DND-41 (cell line): ENCODE measurements at regions not wholly inside any gene's neighbourhood (a gene's known extent, or its start where the extent isn't known, plus 50 kb on each side); places are given as distances from the start of the nearest gene placed in this dataset.
A peak's percentile ranks its signal among the peaks of the same experiment; 100 is the strongest.

ENCODE experiments used
- ATAC-seq: fragments of 200-7000 bp; cut with Tn5 transposase; 3 replicates; pipeline ENCODE4 v1.9.1; 2021; ENCODE audit warnings: low read depth; ENCODE audit not compliant: insufficient read depth
- DNase-seq: peaks from one replicate; pipeline ENCODE4 v3.0.0-alpha.2; 2020
- H2AFZ ChIP-seq: 2 replicates; pipeline ENCODE4 v1.6.0; 2012; ENCODE audit warnings: low read depth, low read length
- H3K27ac ChIP-seq: 2 replicates; pipeline ENCODE4 v1.5.1; 2012; ENCODE audit warnings: low read length, inconsistent platforms
- H3K27me3 ChIP-seq: fragments of 200-600 bp; sonication (generic); 2 replicates; pipeline ENCODE4 v1.6.0; 2012; ENCODE audit warnings: low read length, mild to moderate bottlenecking, inconsistent platforms; ENCODE audit not compliant: insufficient read depth, poor library complexity
- H3K36me3 ChIP-seq: 2 replicates; pipeline ENCODE4 v1.5.1; 2012; ENCODE audit warnings: low read length, inconsistent platforms; ENCODE audit not compliant: insufficient read depth
- H3K4me1 ChIP-seq: 2 replicates; pipeline ENCODE4 v1.5.1; 2012; ENCODE audit warnings: mild to moderate bottlenecking, low read length; ENCODE audit not compliant: insufficient read depth
- H3K4me2 ChIP-seq: 2 replicates; pipeline ENCODE4 v1.6.0; 2012; ENCODE audit warnings: mild to moderate bottlenecking, moderate library complexity, low read length, inconsistent platforms; ENCODE audit not compliant: insufficient read depth
- H3K4me3 ChIP-seq, 2 experiments: fragments of 200-600 bp in 1 of 2; shearing (Covaris generic) in 1 of 2; 2 replicates each; pipeline ENCODE4 v1.5.1; 2012 to 2016; ENCODE audit warnings: inconsistent platforms in 2 of 2, low read length in 2 of 2, mild to moderate bottlenecking in 2 of 2, low read depth in 1 of 2, moderate library complexity in 1 of 2
- H3K79me2 ChIP-seq: 2 replicates; pipeline ENCODE4 v1.6.0; 2012; ENCODE audit warnings: low read length, inconsistent platforms; ENCODE audit not compliant: insufficient read depth
- H3K9ac ChIP-seq: 2 replicates; pipeline ENCODE4 v1.6.0; 2012; ENCODE audit warnings: low read depth, mild to moderate bottlenecking, inconsistent platforms, low read length, moderate library complexity
- H3K9me3 ChIP-seq: 2 replicates; pipeline ENCODE4 v1.5.1; 2012; ENCODE audit warnings: low read length, moderate library complexity, mild to moderate bottlenecking, inconsistent platforms; ENCODE audit not compliant: insufficient read depth, severe bottlenecking
- H4K20me1 ChIP-seq: 2 replicates; pipeline ENCODE4 v1.6.0; 2012; ENCODE audit warnings: low read length; ENCODE audit not compliant: insufficient read depth
- EZH2 ChIP-seq: IDR thresholded peaks from 3 replicates; pipeline ENCODE4 v1.6.1; 2012; ENCODE audit warnings: borderline replicate concordance, low read depth, mild to moderate bottlenecking, moderate library complexity, low read length, inconsistent platforms; ENCODE audit not compliant: severe bottlenecking
- TF ChIP-seq, protein P1 (sequence below): IDR thresholded peaks from 2 replicates; pipeline ENCODE4 v1.5.1; 2012; ENCODE audit warnings: borderline replicate concordance, low read length, moderate library complexity, mild to moderate bottlenecking; ENCODE audit not compliant: poor library complexity, severe bottlenecking; ENCODE audit errors: extremely low read depth

DNA sequence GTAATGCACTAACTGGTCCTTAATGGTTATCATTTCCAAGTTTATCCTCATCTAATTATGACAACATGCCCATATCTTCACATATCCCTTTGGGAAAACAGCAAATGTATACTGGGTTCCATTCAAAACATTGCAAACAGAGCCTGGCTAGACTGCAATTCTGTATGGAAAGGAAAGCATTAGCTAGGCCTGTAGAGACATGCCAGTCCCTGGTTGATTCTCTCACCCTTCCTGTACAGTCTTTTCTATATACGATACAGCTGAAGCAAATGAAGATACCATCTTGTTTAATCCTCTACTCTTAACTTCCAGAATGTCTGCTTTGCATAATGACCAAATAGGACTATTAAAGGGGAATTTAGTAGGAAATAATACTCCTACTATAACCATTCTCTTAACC is 294.4 kb upstream of the MC4R start:
- Histone ChIP-seq H3K4me1 (no peaks in the 10 kb centered on the region), H3K4me3 (no peak overlapping the region), H4K20me1 (no peaks in the 10 kb centered on the region), H3K9ac (no peak overlapping the region), H3K4me2 (no peak overlapping the region), H2AFZ (no peak overlapping the region), H3K36me3 (no peaks in the 10 kb centered on the region), H3K27ac (no peak overlapping the region), H3K27me3 (no peaks in the 10 kb centered on the region), H3K79me2 (no peaks in the 10 kb centered on the region), H3K9me3 (no peaks in the 10 kb centered on the region)
- ATAC-seq, result no peak
- TF ChIP-seq, protein P1, sequence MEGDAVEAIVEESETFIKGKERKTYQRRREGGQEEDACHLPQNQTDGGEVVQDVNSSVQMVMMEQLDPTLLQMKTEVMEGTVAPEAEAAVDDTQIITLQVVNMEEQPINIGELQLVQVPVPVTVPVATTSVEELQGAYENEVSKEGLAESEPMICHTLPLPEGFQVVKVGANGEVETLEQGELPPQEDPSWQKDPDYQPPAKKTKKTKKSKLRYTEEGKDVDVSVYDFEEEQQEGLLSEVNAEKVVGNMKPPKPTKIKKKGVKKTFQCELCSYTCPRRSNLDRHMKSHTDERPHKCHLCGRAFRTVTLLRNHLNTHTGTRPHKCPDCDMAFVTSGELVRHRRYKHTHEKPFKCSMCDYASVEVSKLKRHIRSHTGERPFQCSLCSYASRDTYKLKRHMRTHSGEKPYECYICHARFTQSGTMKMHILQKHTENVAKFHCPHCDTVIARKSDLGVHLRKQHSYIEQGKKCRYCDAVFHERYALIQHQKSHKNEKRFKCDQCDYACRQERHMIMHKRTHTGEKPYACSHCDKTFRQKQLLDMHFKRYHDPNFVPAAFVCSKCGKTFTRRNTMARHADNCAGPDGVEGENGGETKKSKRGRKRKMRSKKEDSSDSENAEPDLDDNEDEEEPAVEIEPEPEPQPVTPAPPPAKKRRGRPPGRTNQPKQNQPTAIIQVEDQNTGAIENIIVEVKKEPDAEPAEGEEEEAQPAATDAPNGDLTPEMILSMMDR, result no peak
- no peak for TF ChIP-seq EZH2
- no peak for DNase-seq

GRCh38 chr18:60668583-60668982 is 296.0 kb upstream of the MC4R start:
- Histone ChIP-seq H3K4me2 (no peak overlapping the region), H3K36me3 (no peaks in the 10 kb centered on the region), H2AFZ (no peak overlapping the region), H3K79me2 (no peaks in the 10 kb centered on the region), H3K27me3 (no peaks in the 10 kb centered on the region), H3K4me1 (no peaks in the 10 kb centered on the region), H3K27ac (no peak overlapping the region), H3K9me3 (no peaks in the 10 kb centered on the region), H4K20me1 (no peaks in the 10 kb centered on the region), H3K9ac (no peak overlapping the region), H3K4me3 (no peak overlapping the region)
- ATAC-seq (no peak), DNase-seq (no peak)
- TF ChIP-seq, protein P1, result peak; percentile 20
- TF ChIP-seq EZH2, result no peak

- Histone ChIP-seq H3K4me2 (no peak overlapping the region), H3K36me3 (no peaks in the 10 kb centered on the region), H4K20me1 (no peaks in the 10 kb centered on the region), H3K4me3 (no peak overlapping the region), H3K27me3 (no peaks in the 10 kb centered on the region), H3K9me3 (no peaks in the 10 kb centered on the region), H3K4me1 (no peaks in the 10 kb centered on the region), H3K79me2 (no peaks in the 10 kb centered on the region), H3K9ac (no peak overlapping the region), H2AFZ (no peak overlapping the region), H3K27ac (no peak overlapping the region)
- DNase-seq, result no peak
- no peak for ATAC-seq
- no peak for TF ChIP-seq EZH2
- TF ChIP-seq, protein P1, result no peak
These were observed 297.4 kb upstream of the MC4R start for GRCh38 chr18:60669938-60670337.

DNA sequence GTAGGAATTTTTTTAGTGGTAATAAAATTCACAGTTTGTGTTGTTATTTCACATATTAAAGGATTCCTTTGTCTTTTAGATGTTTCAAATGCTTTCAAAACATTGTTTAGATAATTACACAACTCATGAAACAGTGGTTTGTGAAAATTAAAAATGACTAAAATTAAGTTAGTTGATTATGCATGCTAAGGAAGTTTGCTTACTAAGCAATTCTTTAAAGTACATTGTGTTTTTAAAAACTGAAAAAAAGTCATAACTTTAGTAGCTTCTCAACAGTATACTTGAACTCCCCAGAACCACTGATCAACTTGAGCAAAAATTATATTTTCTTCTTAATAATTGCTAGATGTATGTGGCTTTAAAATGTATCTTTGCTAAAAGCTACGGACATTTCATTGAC is 298.4 kb upstream of the MC4R start:
- H3K9ac ChIP-seq, result no peak overlapping the region
- ATAC-seq (no peak), DNase-seq (no peak)
- no peak for TF ChIP-seq EZH2
- TF ChIP-seq, protein P1, result no peak
- H3K4me3 ChIP-seq, result no peak overlapping the region
- H3K79me2 ChIP-seq, result no peaks in the 10 kb centered on the region
- no peaks in the 10 kb centered on the region for H4K20me1 ChIP-seq
- H3K9me3 ChIP-seq, result no peaks in the 10 kb centered on the region
- H3K4me1 ChIP-seq, result no peaks in the 10 kb centered on the region
- H3K4me2 ChIP-seq, result no peak overlapping the region
- H3K27me3 ChIP-seq, result no peaks in the 10 kb centered on the region
- H3K36me3 ChIP-seq, result no peaks in the 10 kb centered on the region
- H2AFZ ChIP-seq, result no peak overlapping the region
- H3K27ac ChIP-seq, result no peak overlapping the region
